Kidney (tissue), 13 donors: ENCODE measurements at regions not wholly inside any gene's neighbourhood (a gene's known extent, or its start where the extent isn't known, plus 50 kb on each side); places are given as distances from the start of the nearest gene placed in this dataset.
A peak's percentile ranks its signal among the peaks of the same experiment; 100 is the strongest.
"Not testable (repeated sequence)": the region's sequence is repeated elsewhere in the genome, so short reads cannot be mapped to it uniquely, and the experiment has no call there.

Experiments used
- DNase-seq, 5 donors: peaks; one replicate each; pipeline ENCODE4 v3.0.0-alpha.2; 2013 to 2020
- FAIRE-seq: peaks from 2 replicates; lab custom pipeline; 2012; peaks lifted over from hg19 to GRCh38; lab: Jason Lieb, UNC
- H3K27ac ChIP-seq, 2 donors: one replicate each; pipeline ENCODE4 v1.7.0; 2013; ENCODE audit warnings: low read depth in 2 of 2, low read length in 2 of 2, inconsistent platforms in 1 of 2
- H3K27me3 ChIP-seq: one replicate; pipeline ENCODE4 v1.7.1; 2013; ENCODE audit warnings: low read length, inconsistent platforms; ENCODE audit not compliant: control insufficient read depth, insufficient read depth
- H3K36me3 ChIP-seq, 3 donors: one replicate each; pipeline versions ENCODE4 v1.7.0 to v1.7.1; 2013; ENCODE audit warnings: low read length in 3 of 3, control low read depth in 1 of 3, inconsistent platforms in 1 of 3; ENCODE audit not compliant: insufficient read depth in 3 of 3, control insufficient read depth in 2 of 3
- H3K4me1 ChIP-seq, 3 donors: one replicate each; pipeline versions ENCODE4 v1.7.0 to v1.7.1; 2013; ENCODE audit warnings: low read length in 3 of 3, inconsistent platforms in 1 of 3, low read depth in 1 of 3; ENCODE audit not compliant: control insufficient read depth in 2 of 3, insufficient read depth in 2 of 3
- H3K4me3 ChIP-seq, 3 donors: one replicate each; pipeline versions ENCODE4 v1.7.0 to v1.8.1; 2013; ENCODE audit warnings: low read length in 3 of 3, control low read depth in 1 of 3, inconsistent platforms in 1 of 3
- H3K9ac ChIP-seq, 3 donors: one replicate each; pipeline versions ENCODE4 v1.7.0 to v1.7.1; 2013; ENCODE audit warnings: low read length in 3 of 3, control low read depth in 1 of 3, inconsistent platforms in 1 of 3
- H3K9me3 ChIP-seq, 3 donors: one replicate each; pipeline versions ENCODE4 v1.7.0 to v1.7.1; 2013; ENCODE audit warnings: low read length in 3 of 3, control low read depth in 1 of 3, inconsistent platforms in 1 of 3; ENCODE audit not compliant: control insufficient read depth in 2 of 3, insufficient read depth in 1 of 3
- CTCF ChIP-seq: IDR thresholded peaks from 3 replicates; pipeline ENCODE4 v1.5.1; 2012; ENCODE audit warnings: mild to moderate bottlenecking, moderate library complexity, borderline replicate concordance; ENCODE audit not compliant: insufficient read depth; ENCODE audit errors: extremely low read depth
- intact Hi-C: fragments of 100-400 bp; cut with DNase I; formaldehyde crosslinking; loops from one replicate; pipeline ENCODE4 v1.11.1; 2022
- donor health status: control.
- donor health status: control.
- donor health status: control.
- donor health status: control.
- donor health status: control.
- donor health status: DM: yes; HTN: yes; CAD: no.
- donor health status: Normal renal cell carcinoma (clear cell type).

- H3K9me3 ChIP-seq, H3K9ac ChIP-seq, DNase-seq, H3K4me1 ChIP-seq, H3K36me3 ChIP-seq, H3K4me3 ChIP-seq, intact Hi-C loops, H3K27me3 ChIP-seq, FAIRE-seq, H3K27ac ChIP-seq: not testable (repeated sequence)
Measured at GRCh38 chrX:71822314-71822713, 59.2 kb downstream of the CXorf49B start.

GRCh38 chrX:71823391-71824057 is 60.4 kb downstream of the CXorf49B start:
- Histone ChIP-seq H3K4me1 (no peaks in the 10 kb centered on the region), H3K27ac (no peak overlapping the region), H3K27me3 (no peaks in the 10 kb centered on the region), H3K9me3 (no peaks in the 10 kb centered on the region), H3K9ac (no peak overlapping the region), H3K36me3 (no peaks in the 10 kb centered on the region), H3K4me3 (no peak overlapping the region)
- peak in 1 of 5 donors; percentile 54 for DNase-seq
- no peak for TF ChIP-seq CTCF
- no peak for FAIRE-seq
- intact Hi-C loops = no loop called here

GRCh38 chrX:71828086-71828485 is 64.9 kb downstream of the CXorf49B start:
- H3K36me3 ChIP-seq = no peaks in the 10 kb centered on the region
- no peaks in the 10 kb centered on the region for H3K4me1 ChIP-seq
- no peak overlapping the region for H3K9ac ChIP-seq
- FAIRE-seq (no peak), DNase-seq (no peak)
- H3K9me3 ChIP-seq = no peaks in the 10 kb centered on the region
- no peak for TF ChIP-seq CTCF
- intact Hi-C loops = no loop called here
- no peak overlapping the region for H3K4me3 ChIP-seq
- H3K27me3 ChIP-seq = no peaks in the 10 kb centered on the region
- no peak overlapping the region for H3K27ac ChIP-seq

- H3K27me3 ChIP-seq, H3K4me3 ChIP-seq, H3K4me1 ChIP-seq, DNase-seq, H3K36me3 ChIP-seq, H3K9me3 ChIP-seq, H3K27ac ChIP-seq, H3K9ac ChIP-seq, FAIRE-seq, intact Hi-C loops: not testable (repeated sequence)
Measured at GRCh38 chrX:71838092-71838491, 72.6 kb upstream of the NHSL2 start.
